Jurkat, Clone E6-1 (cell line): ENCODE measurements at regions not wholly inside any gene's neighbourhood (a gene's known extent, or its start where the extent isn't known, plus 50 kb on each side); places are given as distances from the start of the nearest gene placed in this dataset.
"Not testable (repeated sequence)": the region's sequence is repeated elsewhere in the genome, so short reads cannot be mapped to it uniquely, and the experiment has no call there.

Experiments
- DNase-seq: peaks from one replicate; pipeline ENCODE4 v3.0.0-alpha.2; 2011; ENCODE audit warnings: low read depth, low spot score
- H3K4me3 ChIP-seq: 2 replicates; pipeline ENCODE4 v1.5.1; 2011; ENCODE audit warnings: mild to moderate bottlenecking, low read length, control low read depth, moderate library complexity

DNA sequence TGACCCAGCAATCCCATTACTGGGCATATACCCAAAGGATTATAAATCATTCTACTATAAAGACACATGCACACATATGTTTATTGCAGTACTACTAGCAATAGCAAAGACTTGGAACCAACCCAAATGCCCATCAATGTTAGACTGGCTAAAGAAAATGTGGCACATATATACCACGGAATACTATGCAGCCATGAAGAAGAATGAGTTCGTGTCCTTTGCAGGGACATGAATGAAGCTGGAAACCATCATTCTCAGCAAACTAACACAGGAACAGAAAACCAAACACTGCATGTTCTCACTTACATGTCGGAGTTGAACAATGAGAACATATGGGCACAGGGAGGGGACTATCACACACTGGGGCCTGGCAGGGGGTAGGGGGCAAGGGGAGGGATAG lies 183.0 kb downstream of the HACE1 start:
- not testable (repeated sequence) for DNase-seq, H3K4me3 ChIP-seq

DNA sequence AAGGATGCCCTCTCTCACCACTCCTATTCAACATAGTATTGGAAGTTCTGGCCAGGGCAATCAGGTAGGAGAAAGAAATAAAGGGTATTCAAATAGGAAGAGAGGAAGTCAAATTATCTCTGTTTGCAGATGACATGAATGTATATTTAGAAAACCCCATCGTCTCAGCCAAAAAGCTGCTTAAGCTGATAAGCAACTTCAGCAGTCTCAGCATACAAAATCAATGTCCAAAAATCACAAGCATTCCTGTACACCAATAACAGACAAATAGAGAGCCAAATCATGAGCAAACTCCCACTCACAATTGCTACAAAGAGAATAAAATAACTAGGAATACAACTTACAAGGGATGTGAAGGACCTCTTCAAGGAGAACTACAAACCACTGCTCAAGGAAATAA lies 184.6 kb downstream of the HACE1 start:
- DNase-seq, result not testable (repeated sequence)

GRCh38 chr6:104673078-104673477 lies 186.6 kb downstream of the HACE1 start:
- H3K4me3 ChIP-seq, result not testable (repeated sequence)

More for the DNA sequence above, 184.6 kb downstream of the HACE1 start:
- H3K4me3 ChIP-seq, result not testable (repeated sequence)

GRCh38 chr6:104671591-104671891 lies 188.2 kb downstream of the HACE1 start:
- DNase-seq, H3K4me3 ChIP-seq: not testable (repeated sequence)

More at GRCh38 chr6:104673078-104673477, 186.6 kb downstream of the HACE1 start:
- DNase-seq, result not testable (repeated sequence)

GRCh38 chr6:104670834-104671590 lies 188.7 kb downstream of the HACE1 start:
- DNase-seq, H3K4me3 ChIP-seq: not testable (repeated sequence)

DNA sequence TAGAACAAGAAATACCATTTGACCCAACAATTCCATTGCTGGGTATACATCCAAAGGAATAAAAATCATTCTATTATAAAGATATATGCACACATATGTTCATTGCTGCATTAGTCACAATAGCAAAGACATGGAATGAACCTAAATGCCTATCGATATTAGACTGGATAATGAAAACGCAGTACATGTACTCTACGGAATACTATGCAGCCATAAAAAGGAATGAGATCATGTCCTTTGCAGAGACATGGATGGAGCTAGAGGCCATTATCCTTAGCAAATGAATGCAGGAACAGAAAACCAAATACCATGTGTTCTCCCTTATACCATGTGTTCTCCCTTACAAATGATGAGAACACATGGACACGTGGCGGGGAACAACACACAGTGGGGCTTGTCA lies 190.2 kb downstream of the HACE1 start:
- no peak for DNase-seq
- H3K4me3 ChIP-seq, result no peak overlapping the region

GRCh38 chr6:104656235-104656634 lies 203.5 kb downstream of the HACE1 start:
- no peak overlapping the region for H3K4me3 ChIP-seq
- no peak for DNase-seq

DNA sequence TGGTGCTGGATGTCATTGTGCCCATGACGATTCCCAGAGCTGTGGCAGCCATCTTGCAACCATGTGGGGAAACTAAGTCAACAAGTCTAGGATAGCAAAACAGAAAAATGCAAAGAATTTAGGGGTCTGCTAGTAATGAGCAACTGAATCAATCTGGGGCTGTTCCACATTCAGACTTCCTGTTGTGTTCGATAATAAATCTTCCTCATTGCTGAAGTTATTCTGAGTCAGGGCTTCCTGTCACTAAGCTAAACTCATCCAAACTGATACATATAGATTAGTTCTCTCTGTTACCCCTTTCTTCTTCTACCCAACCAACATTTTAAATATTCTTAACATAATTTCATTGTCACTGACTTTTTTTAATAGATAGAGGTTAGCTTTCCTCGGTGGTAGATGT lies 205.9 kb downstream of the HACE1 start:
- no peak overlapping the region for H3K4me3 ChIP-seq
- DNase-seq, result no peak

- H3K4me3 ChIP-seq, result no peak overlapping the region
- DNase-seq, result no peak
Observed at GRCh38 chr6:104648347-104648746, 211.4 kb downstream of the HACE1 start.

DNA sequence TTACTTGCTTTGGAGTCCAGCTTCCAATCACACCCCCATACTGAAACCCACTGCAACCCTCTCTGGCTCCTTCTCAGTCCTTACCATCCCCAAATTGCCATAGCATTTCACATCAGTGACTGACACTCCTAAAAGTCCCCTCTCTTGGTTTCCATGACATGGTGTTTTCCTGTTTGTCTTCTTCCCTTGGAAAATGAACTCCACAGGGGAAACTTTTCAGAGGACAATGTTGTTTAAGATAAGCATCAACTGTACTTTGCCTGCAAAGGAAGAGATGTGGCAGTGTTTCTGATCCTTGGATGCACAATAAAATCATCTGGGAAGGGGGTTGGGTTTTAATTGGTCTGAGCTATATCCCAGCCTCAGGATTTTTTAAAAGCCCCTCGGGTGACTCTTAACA lies 214.9 kb downstream of the HACE1 start:
- no peak for DNase-seq
- no peak overlapping the region for H3K4me3 ChIP-seq

DNA sequence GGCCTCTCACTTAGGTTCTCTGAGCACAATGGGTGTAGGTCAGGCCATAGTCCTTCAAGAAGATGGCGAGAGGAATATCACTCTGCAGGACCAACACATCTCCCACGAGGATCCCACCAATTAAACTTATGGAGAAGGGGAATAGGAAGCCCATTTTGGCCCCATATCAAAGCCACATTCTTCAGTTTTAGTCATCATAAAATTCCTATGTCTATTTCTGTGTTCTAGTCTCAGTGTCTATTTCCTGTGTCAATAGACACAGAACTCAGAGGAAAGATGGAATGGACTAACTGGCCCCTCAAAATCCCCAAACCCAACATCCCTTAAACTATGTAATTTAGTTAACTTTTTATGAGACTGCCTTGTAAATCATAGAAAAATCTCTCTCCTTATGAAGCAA lies 216.8 kb downstream of the HACE1 start:
- DNase-seq, result no peak
- no peak overlapping the region for H3K4me3 ChIP-seq

DNA sequence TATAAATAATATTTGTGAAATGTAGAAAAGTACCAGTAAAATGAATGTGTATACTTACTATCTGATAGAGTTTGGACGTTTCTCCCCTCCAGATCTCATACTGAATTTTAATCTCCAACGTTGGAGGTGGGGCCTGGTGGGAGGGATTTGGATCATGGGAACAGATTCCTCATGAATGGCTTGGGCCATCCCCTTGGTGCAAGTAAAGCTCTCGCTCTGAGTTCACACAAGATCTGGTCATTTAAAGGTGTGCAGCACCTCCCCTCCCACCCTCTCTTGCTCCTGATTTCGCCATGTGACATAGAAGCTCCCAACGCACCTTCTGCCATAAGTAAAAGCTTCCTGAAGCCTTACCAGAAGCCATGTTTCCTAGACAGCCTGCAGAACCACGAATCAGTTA lies 219.0 kb downstream of the HACE1 start:
- no peak for DNase-seq
- H3K4me3 ChIP-seq, result no peak overlapping the region

GRCh38 chr6:104640150-104640700 lies 219.5 kb downstream of the HACE1 start:
- DNase-seq, result no peak

GRCh38 chr6:104639668-104640067 lies 220.1 kb downstream of the HACE1 start:
- H3K4me3 ChIP-seq, result no peak overlapping the region
- DNase-seq, result no peak

More at GRCh38 chr6:104640150-104640700, 219.5 kb downstream of the HACE1 start:
- H3K4me3 ChIP-seq, result no peak overlapping the region

DNA sequence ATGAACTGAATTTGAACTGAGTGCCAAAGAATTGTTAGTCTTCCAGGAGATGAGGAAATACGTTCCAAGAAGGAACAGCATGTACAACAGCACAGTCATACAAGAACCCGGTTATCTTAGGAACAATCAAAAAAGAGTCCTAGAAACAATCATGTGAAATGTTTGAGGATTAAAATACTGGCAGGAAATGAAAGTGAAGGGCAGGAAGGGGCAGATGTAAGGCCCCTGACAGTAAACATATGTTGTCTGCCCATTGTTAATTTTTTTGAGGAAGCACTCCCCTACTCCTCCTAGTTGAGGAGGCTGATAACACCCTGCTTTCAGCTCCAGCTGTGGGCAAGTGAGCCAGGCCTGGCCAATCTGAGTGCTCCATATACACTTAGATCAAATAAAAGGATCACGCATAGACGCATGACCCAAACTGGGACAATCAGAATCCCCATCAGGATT lies 220.9 kb downstream of the HACE1 start:
- no peak overlapping the region for H3K4me3 ChIP-seq
- DNase-seq, result no peak

DNA sequence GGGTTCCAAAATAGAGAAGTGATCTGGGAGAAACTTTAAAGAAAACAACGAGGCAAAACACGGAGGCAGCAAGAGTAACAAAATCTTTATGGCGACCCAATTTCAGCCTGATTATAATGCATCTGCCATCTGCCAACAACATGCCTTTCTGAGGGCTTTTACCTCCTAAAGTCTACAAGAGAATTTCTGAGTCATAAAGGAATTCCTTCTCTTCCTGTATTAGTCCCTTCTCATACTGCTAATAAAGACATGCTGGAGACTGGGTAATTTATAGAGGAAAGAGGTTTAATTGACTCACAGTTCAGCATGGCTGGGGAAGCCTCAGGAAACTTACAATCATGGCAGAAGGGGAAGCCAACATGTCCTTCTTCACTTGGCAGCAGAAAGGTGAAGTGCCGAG lies 226.6 kb downstream of the HACE1 start:
- no peak for DNase-seq
- H3K4me3 ChIP-seq, result no peak overlapping the region

DNA sequence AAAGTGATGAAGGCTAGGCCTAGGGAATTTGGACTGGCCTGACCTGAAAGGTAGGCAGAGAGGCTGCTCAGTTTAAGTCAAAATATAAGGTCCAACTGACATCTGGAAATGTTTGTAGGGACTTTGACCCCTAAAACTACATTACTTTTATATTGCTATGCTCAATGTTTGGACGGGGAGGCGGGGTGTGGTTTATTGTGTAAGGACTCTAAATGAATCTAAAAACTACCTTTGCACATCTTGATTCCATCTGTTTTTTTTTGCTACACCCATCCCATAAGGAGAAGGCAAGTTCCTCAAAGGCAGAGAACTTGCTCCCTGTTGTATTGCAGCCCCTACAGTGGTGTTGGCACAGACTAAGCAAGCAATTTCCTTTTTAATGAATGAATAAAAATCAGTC lies 227.1 kb downstream of the HACE1 start:
- no peak overlapping the region for H3K4me3 ChIP-seq
- no peak for DNase-seq

DNA sequence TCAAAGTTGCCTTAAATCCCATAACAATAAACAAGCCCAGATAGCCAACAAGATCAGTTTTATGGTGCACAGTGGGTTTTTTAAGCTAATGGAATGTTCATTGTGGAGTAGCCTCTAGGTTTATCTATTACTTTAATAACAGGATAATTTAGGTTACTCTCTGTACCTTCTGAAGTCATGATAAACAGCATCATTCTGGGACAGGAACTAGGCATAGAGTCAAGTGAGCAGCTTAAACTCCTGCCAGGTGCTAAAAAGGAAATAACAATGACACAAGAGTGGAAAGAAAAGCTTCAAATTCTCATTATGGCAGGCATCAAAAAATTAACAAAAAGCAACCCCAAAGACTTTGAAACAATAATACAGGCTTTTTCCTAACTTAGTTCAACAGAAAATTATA lies 228.8 kb downstream of the HACE1 start:
- no peak overlapping the region for H3K4me3 ChIP-seq
- no peak for DNase-seq

GRCh38 chr6:104630522-104630921 lies 229.2 kb downstream of the HACE1 start:
- H3K4me3 ChIP-seq, result no peak overlapping the region
- DNase-seq, result no peak

- no peak for DNase-seq
- H3K4me3 ChIP-seq, result no peak overlapping the region
Observed at GRCh38 chr6:104629826-104630225, 229.9 kb downstream of the HACE1 start.

GRCh38 chr6:104625536-104625935 lies 234.2 kb downstream of the HACE1 start:
- H3K4me3 ChIP-seq, result no peak overlapping the region
- no peak for DNase-seq
